Fibroblast of villous mesenchyme (primary cell): ENCODE measurements at regions not wholly inside any gene's neighbourhood (a gene's known extent, or its start where the extent isn't known, plus 50 kb on each side); places are given as distances from the start of the nearest gene placed in this dataset.

Experiments used
- DNase-seq: peaks from one replicate; pipeline ENCODE4 v3.0.0-alpha.2; 2010; ENCODE audit warnings: low read depth
- H3K4me3 ChIP-seq: 2 replicates; pipeline ENCODE4 v1.5.1; 2011; ENCODE audit warnings: low read depth, mild to moderate bottlenecking, low read length
- TF ChIP-seq, protein P1 (sequence below): IDR thresholded peaks from 2 replicates; pipeline ENCODE4 v1.5.1; 2012; ENCODE audit warnings: low read depth, mild to moderate bottlenecking, low read length; ENCODE audit not compliant: insufficient read depth

DNA sequence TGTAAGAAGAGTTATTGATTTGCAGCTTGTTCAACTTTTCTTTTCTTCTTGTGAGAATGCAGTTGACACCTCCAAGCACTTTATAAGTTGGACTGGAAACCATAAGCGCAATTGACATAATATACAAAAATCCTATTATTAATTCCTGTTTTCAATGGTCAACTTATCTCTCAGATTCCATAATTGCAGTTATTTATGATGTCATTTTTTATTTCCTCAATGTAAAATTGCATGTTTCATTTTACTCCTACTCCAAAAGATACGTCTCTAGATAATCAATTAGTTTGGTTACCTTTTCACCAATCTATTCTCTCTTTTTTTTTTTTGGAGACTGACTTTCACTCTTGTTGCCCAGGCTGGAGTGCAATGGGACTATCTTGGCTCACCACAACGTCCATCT lies 1416.1 kb upstream of the CDH6 start:
- no peak overlapping the region for H3K4me3 ChIP-seq
- TF ChIP-seq, protein P1, sequence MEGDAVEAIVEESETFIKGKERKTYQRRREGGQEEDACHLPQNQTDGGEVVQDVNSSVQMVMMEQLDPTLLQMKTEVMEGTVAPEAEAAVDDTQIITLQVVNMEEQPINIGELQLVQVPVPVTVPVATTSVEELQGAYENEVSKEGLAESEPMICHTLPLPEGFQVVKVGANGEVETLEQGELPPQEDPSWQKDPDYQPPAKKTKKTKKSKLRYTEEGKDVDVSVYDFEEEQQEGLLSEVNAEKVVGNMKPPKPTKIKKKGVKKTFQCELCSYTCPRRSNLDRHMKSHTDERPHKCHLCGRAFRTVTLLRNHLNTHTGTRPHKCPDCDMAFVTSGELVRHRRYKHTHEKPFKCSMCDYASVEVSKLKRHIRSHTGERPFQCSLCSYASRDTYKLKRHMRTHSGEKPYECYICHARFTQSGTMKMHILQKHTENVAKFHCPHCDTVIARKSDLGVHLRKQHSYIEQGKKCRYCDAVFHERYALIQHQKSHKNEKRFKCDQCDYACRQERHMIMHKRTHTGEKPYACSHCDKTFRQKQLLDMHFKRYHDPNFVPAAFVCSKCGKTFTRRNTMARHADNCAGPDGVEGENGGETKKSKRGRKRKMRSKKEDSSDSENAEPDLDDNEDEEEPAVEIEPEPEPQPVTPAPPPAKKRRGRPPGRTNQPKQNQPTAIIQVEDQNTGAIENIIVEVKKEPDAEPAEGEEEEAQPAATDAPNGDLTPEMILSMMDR: no peak
- DNase-seq: no peak

DNA sequence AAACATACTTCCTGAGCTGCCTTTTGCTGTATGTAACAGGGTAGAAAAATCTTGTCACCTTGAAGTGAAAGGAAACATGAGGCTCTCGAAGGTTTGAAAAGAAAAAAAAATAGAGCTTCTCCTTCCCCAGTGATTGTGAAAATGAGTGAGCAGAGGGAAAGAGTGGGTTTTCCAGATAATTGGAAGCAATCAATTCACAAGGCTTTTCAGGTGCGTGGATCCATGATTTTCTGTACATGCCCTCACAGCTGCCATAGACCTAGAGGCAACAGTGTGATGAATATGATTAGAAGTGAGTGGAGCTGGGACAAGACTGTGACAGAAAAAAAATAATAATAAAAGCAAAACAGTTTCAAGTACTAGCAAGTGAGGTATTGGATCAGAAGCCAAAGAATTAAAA lies 1422.5 kb upstream of the CDH6 start:
- no peak for DNase-seq
- H3K4me3 ChIP-seq: no peak overlapping the region
- TF ChIP-seq, protein P1: no peak

DNA sequence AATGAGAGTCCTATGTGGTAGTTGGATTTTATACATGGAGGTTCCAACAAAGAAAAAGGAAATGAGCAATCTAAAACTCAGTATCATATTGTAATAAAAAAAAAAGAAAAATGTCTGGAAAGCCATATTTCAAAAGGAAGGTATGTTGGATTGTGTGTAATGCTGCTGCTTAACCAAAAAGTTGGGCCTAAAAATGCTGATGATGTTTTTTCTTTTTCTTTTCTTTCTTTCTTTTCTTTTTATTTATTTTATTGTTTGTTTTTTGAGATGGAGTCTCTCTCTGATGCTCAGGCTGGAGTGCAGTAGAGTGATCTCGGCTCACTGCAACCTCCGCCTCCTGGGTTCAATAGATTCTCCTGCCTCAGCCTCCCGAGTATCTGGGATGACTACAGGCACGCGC lies 1424.0 kb upstream of the CDH6 start:
- DNase-seq: no peak
- H3K4me3 ChIP-seq: no peak overlapping the region
- TF ChIP-seq, protein P1: no peak

DNA sequence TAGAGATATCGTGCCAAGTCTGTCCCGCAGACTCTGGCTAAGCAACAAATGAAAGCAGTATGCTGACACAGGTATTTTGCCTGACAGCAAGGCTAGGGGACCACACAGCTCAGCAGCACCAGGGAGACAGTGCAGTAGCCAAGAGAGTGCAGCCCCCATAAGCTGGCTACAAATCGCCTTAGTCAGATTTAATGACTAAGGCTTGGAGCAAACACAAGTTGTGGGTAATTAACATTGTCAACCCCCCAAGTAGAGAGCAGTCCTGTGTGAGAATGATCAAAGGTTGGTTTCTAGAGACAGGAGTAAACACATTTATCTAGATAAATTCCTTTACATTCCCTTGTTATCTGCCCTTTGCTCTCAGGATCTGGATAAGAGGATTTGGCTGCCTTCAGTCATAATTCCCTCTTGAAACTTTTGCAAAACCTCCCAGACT lies 1434.5 kb upstream of the CDH6 start:
- TF ChIP-seq, protein P1: no peak
- no peak for DNase-seq
- H3K4me3 ChIP-seq: no peak overlapping the region

DNA sequence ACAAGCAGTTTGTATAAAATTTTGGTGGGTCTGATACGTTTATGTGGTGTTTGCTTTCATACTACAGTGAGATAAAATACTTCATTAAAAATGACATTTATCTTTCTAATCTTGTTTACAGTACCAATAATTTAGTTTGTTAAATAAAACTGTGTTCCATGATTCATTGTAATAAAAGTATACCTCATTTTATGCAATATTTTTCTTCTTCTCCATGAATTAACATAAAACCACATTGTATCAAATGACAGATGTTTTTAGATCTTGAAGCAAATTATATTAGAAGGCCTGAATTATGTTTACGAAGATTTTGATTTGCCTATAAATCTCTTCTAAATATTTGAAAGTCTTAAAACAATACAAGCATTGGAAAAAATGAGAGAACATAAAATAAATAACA lies 1443.0 kb upstream of the CDH6 start:
- no peak for DNase-seq
- TF ChIP-seq, protein P1: no peak
- H3K4me3 ChIP-seq: no peak overlapping the region

DNA sequence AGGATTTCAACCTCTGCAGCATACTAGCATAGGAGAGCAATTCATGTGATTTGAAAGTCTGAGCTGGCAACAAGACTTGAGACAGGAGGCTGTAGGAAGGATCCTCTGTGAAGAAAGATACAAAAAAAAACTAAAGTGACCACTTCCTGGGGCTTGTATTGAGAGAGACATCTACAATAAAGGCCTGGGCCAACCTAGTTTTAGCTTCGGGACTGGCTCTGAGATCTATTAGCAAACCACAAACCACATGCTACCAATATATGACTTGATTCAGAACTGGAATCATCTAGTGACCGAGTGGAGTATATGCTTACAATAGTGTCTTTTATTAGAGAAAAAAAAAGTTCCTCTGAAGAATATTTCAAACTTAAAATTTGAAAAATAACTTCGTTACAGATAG lies 1448.9 kb upstream of the CDH6 start:
- TF ChIP-seq, protein P1: no peak
- DNase-seq: no peak
- no peak overlapping the region for H3K4me3 ChIP-seq

DNA sequence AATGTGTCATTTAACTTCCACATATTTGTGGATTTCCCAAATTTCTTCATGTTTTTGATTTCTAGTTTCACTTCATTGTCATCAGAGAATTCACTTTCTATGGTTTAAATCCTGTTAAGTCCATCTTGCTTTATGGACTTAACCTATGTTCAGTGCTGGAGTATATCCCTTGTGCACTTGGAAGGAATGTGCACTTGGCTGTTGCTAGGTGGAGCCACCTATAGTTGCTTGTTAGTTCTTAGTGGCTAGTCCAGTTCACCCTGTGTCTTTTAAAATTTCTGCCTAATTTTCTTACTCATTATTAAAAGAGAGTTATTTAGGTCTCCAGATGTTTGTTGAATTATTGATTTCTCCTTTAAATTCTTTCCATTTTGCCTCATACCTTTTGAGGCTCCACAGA lies 1472.5 kb upstream of the CDH6 start:
- no peak overlapping the region for H3K4me3 ChIP-seq

More for the DNA sequence above, 1472.5 kb upstream of the CDH6 start:
- DNase-seq: no peak
- TF ChIP-seq, protein P1: no peak
